ENCODE measurements at regions not wholly inside any gene's neighbourhood (a gene's known extent, or its start where the extent isn't known, plus 50 kb on each side); places are given as distances from the start of the nearest gene placed in this dataset.

DNA sequence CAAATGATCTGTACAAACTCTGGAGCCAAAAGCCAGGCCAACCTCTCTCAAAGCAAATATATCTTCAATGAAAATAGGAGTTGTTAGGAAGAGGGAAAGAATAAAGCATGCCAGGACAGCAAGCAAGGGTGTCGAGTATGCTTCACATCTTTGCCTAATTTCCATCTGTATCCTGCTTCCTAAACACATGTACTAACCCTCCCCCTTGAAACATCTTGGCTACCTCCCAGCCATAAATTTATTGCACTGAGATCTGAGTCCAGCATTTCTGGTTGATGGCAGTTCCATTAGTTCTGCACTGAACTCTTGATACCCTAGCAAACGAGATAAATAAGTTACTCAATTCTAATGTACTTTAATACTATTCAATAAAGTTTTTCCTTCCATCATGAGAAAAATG, 430.5 kb upstream of the TRAM1L1 start:
- TF ChIP-seq SP1 (IDR thresholded peaks at IDR 0.05) (no peak), NFRKB (IDR thresholded peaks at IDR 0.05) (no peak), ZNF384 (IDR thresholded peaks at IDR 0.05) (no peak), ELF4 (IDR thresholded peaks at IDR 0.05) (no peak), SUZ12 (IDR thresholded peaks at IDR 0.05) (no peak), HDGF (IDR thresholded peaks at IDR 0.05; ENCODE audit: borderline replicate concordance) (no peak), FOXM1 (IDR thresholded peaks at IDR 0.05; ENCODE audit: borderline replicate concordance) (no peak)

All from HEK293T (cell line).